Stomach (tissue), 4 donors: ENCODE measurements at regions not wholly inside any gene's neighbourhood (a gene's known extent, or its start where the extent isn't known, plus 50 kb on each side); places are given as distances from the start of the nearest gene placed in this dataset.

ENCODE experiments used
- POLR2A ChIP-seq, 4 donors: fragments of 450-650 bp; IDR thresholded peaks; one replicate each; pipeline ENCODE4 v1.6.1; 2016; ENCODE audit warnings: antibody characterized with exemption in 4 of 4, control low read depth in 2 of 4, mild to moderate bottlenecking in 1 of 4, moderate library complexity in 1 of 4
- POLR2AphosphoS5 ChIP-seq, 3 donors: sonication (generic); formaldehyde crosslinking; IDR thresholded peaks; one replicate each; pipeline ENCODE4 v1.6.1; 2016; ENCODE audit warnings: antibody characterized with exemption in 3 of 3
- TF ChIP-seq, protein P1 (sequence below), 7 experiments: fragments of 450-650 bp in 4 of 7; fragments of 200-600 bp in 3 of 7; sonication (generic) in 3 of 7; IDR thresholded peaks; one replicate each; pipeline ENCODE4 v1.5.1; 2016 to 2019; ENCODE audit warnings: antibody characterized with exemption in 7 of 7, control low read depth in 2 of 7, mild to moderate bottlenecking in 1 of 7

DNA sequence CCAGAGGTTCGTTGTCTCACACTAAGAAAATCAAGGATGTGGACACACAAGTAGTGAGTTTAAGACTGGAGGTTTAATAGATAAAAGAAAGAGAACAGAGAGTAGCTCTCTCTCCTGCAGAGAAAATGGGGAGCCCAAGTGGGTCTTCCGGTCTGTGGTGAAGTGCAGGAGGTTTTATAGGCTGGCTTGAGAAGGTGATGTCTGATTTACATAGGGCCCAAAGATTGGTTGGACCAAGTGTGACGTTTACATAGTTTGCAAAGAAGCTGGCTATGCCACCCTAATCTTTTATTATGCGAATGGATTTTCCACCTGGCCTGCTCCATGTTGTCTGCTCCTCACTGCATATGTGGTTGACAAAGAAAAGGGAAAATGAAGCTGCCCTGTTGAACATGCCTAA lies 430.4 kb upstream of the TRIB2 start:
- TF ChIP-seq POLR2A (IDR thresholded peaks at IDR 0.05): no peak
- TF ChIP-seq, protein P1, sequence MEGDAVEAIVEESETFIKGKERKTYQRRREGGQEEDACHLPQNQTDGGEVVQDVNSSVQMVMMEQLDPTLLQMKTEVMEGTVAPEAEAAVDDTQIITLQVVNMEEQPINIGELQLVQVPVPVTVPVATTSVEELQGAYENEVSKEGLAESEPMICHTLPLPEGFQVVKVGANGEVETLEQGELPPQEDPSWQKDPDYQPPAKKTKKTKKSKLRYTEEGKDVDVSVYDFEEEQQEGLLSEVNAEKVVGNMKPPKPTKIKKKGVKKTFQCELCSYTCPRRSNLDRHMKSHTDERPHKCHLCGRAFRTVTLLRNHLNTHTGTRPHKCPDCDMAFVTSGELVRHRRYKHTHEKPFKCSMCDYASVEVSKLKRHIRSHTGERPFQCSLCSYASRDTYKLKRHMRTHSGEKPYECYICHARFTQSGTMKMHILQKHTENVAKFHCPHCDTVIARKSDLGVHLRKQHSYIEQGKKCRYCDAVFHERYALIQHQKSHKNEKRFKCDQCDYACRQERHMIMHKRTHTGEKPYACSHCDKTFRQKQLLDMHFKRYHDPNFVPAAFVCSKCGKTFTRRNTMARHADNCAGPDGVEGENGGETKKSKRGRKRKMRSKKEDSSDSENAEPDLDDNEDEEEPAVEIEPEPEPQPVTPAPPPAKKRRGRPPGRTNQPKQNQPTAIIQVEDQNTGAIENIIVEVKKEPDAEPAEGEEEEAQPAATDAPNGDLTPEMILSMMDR (IDR thresholded peaks at IDR 0.05): no peak
- TF ChIP-seq POLR2AphosphoS5 (IDR thresholded peaks at IDR 0.05): no peak
